Sigmoid colon (tissue), 4 donors: ENCODE measurements at regions not wholly inside any gene's neighbourhood (a gene's known extent, or its start where the extent isn't known, plus 50 kb on each side); places are given as distances from the start of the nearest gene placed in this dataset.

Experiments
- EP300 ChIP-seq, 4 donors: sonication (generic); formaldehyde crosslinking; IDR thresholded peaks; one replicate each; pipeline ENCODE4 v1.6.1; 2017; ENCODE audit warnings: antibody characterized with exemption in 4 of 4
- POLR2A ChIP-seq, 2 donors: fragments of 450-650 bp; IDR thresholded peaks; one replicate each; pipeline ENCODE4 v1.6.1; 2016; ENCODE audit warnings: antibody characterized with exemption in 2 of 2, mild to moderate bottlenecking in 2 of 2, moderate library complexity in 2 of 2
- POLR2AphosphoS5 ChIP-seq, 4 donors: sonication (generic); formaldehyde crosslinking; IDR thresholded peaks; one replicate each; pipeline ENCODE4 v1.6.1; 2017; ENCODE audit warnings: antibody characterized with exemption in 4 of 4
- TF ChIP-seq, protein P1 (sequence below), 4 experiments: fragments of 450-650 bp in 3 of 4; fragments of 200-600 bp in 1 of 4; IDR thresholded peaks; one replicate each; pipeline ENCODE4 v1.5.1; 2016 to 2019; ENCODE audit warnings: antibody characterized with exemption in 4 of 4, mild to moderate bottlenecking in 3 of 4, moderate library complexity in 2 of 4

DNA sequence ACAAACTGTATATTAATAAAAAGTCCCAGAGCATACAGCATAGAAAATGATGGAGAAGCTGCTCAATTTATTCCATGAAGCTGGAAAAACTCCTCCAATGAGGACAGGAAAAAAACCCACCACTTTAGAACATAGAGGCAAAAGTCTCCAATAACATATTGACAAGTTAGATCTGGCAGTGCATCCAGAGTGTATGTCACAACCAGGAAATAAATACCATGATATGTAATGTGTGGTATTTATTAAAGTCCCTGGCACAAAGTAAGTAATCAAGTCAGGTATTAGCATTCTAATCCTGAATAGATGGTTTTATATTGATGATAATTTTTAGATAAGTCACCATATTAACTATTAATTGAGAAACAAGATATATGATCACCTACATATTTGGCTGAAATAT lies 427.3 kb upstream of the HS6ST1 start:
- TF ChIP-seq, protein P1, sequence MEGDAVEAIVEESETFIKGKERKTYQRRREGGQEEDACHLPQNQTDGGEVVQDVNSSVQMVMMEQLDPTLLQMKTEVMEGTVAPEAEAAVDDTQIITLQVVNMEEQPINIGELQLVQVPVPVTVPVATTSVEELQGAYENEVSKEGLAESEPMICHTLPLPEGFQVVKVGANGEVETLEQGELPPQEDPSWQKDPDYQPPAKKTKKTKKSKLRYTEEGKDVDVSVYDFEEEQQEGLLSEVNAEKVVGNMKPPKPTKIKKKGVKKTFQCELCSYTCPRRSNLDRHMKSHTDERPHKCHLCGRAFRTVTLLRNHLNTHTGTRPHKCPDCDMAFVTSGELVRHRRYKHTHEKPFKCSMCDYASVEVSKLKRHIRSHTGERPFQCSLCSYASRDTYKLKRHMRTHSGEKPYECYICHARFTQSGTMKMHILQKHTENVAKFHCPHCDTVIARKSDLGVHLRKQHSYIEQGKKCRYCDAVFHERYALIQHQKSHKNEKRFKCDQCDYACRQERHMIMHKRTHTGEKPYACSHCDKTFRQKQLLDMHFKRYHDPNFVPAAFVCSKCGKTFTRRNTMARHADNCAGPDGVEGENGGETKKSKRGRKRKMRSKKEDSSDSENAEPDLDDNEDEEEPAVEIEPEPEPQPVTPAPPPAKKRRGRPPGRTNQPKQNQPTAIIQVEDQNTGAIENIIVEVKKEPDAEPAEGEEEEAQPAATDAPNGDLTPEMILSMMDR (IDR thresholded peaks at IDR 0.05): no peak
- no peak for TF ChIP-seq POLR2AphosphoS5 (IDR thresholded peaks at IDR 0.05)
- TF ChIP-seq POLR2A (IDR thresholded peaks at IDR 0.05): no peak
- TF ChIP-seq EP300 (IDR thresholded peaks at IDR 0.05): no peak
